ENCODE measurements at regions not wholly inside any gene's neighbourhood (a gene's known extent, or its start where the extent isn't known, plus 50 kb on each side); places are given as distances from the start of the nearest gene placed in this dataset.

DNA sequence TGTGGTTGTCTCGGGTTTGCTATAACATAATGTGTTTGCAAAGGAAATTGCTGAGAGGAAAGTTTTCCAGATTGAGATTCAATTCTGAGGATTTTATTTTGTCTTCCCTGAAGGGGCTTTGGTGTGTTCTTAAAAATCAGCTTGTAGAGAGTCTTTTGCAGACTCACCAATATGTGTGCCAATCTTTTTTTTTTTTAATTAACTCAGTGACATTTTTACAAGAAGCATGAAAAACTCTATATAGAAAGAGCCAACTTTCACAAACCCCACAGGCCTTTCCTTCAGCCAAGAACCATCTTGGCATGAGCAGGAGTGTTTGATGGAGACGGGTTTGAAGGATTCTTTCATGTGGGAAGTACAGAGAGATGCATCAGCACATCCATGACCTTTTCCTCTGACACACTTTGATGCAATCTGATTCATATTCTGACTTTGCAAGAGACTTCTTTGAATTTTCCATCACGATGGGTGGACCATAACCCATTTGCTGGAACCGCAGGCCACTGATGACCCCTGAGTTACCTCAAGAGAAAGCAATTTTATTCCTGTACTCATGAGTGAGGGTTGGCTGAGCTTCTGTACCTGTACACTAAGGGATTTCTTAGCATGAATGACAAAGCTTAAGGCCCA lies 892.6 kb downstream of the XPNPEP1 start:
- Histone ChIP-seq H3K27ac (ENCODE audit: low read depth) (no peak overlapping the region), H3K4me1 (ENCODE audit: insufficient read depth) (no peaks in the 10 kb centered on the region), H3K79me2 (replicated peaks; ENCODE audit: insufficient read depth) (no peaks in the 10 kb centered on the region), H3K27me3 (ENCODE audit: insufficient read depth) (no peaks in the 10 kb centered on the region), H3K9me2 (ENCODE audit: insufficient read depth) (peaks cover 4% of the 10 kb centered on the region; the same call in 1 of the 2 replicates), H3K4me2 (no peak overlapping the region), H3K4me3 (no peak overlapping the region), H3F3A (replicated peaks; ENCODE audit: low read depth) (no peaks in the 10 kb centered on the region), H3K36me3 (ENCODE audit: insufficient read depth) (no peaks in the 10 kb centered on the region), H2AFZ (no peak overlapping the region), H4K20me1 (replicated peaks; ENCODE audit: insufficient read depth) (no peaks in the 10 kb centered on the region)
- Mint-ChIP-seq H3K4me1 (no peaks in the 10 kb centered on the region), H3K4me3 (no peak overlapping the region), H3K9me3 (no peaks in the 10 kb centered on the region; the same call in 2 of the 3 replicates), H3K36me3 (ENCODE audit: low read depth) (no peaks in the 10 kb centered on the region), H3K27ac (no peak overlapping the region), H3K27me3 (ENCODE audit: insufficient read depth, low read depth, poor library complexity) (no peaks in the 10 kb centered on the region)
- DNase-seq (ENCODE audit: low spot score), result no peak
- TF ChIP-seq ZNF114 (CRISPR knock-in tag; IDR thresholded peaks at IDR 0.05), result no peak
- TF ChIP-seq JUNB (IDR thresholded peaks at IDR 0.05; ENCODE audit: unreplicated experiment), result no peak
- no peak for TF ChIP-seq NANOG (IDR thresholded peaks at IDR 0.05; ENCODE audit: borderline replicate concordance)
- no peak for ATAC-seq

DNA sequence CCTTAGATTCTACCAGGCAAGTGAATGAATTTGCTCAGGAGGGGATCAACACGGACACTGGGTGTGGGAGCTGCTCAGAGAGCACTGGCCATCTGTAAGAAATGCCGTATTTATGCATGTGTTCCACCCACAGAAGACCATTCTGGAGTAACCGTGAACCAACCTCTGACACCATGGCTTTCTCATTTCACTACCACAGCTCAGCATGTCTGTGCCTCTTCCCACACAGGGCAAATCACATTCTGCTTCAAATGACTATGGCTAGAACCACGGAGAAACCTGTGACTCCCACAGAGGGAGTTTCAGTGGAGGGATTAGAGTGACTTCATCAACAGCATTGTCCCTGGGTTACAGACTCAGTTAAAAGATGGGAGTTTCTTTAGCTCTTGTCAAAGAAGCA lies 893.4 kb downstream of the XPNPEP1 start:
- no peaks in the 10 kb centered on the region for H3K27me3 Mint-ChIP-seq (ENCODE audit: insufficient read depth, low read depth, poor library complexity)
- DNase-seq (ENCODE audit: low spot score), result no peak
- H2AFZ ChIP-seq, result no peak overlapping the region
- TF ChIP-seq REST (IDR thresholded peaks at IDR 0.05; ENCODE audit: unreplicated experiment) (no peak), EZH2phosphoT487 (IDR thresholded peaks at IDR 0.05; ENCODE audit: unreplicated experiment) (no peak), NANOG (IDR thresholded peaks at IDR 0.05; ENCODE audit: borderline replicate concordance) (no peak), CREB1 (CRISPR knock-in tag; IDR thresholded peaks at IDR 0.05; ENCODE audit: low read depth) (no peak), ZNF462 (CRISPR knock-in tag; IDR thresholded peaks at IDR 0.05) (no peak), POLR2AphosphoS5 (IDR thresholded peaks at IDR 0.05; ENCODE audit: low read depth) (no peak), EZH2 (IDR thresholded peaks at IDR 0.05; ENCODE audit: low read depth, unreplicated experiment) (no peak), JUNB (IDR thresholded peaks at IDR 0.05; ENCODE audit: unreplicated experiment) (no peak), ZNF331 (CRISPR knock-in tag; IDR thresholded peaks at IDR 0.05; ENCODE audit: low read depth) (no peak), STAT1 (IDR thresholded peaks at IDR 0.05; ENCODE audit: unreplicated experiment) (no peak)
- TF ChIP-seq, protein P1, sequence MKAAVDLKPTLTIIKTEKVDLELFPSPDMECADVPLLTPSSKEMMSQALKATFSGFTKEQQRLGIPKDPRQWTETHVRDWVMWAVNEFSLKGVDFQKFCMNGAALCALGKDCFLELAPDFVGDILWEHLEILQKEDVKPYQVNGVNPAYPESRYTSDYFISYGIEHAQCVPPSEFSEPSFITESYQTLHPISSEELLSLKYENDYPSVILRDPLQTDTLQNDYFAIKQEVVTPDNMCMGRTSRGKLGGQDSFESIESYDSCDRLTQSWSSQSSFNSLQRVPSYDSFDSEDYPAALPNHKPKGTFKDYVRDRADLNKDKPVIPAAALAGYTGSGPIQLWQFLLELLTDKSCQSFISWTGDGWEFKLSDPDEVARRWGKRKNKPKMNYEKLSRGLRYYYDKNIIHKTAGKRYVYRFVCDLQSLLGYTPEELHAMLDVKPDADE (IDR thresholded peaks at IDR 0.05), result no peak

More for the DNA sequence above, 893.4 kb downstream of the XPNPEP1 start:
- ATAC-seq, result no peak
- H3K4me1 ChIP-seq (ENCODE audit: insufficient read depth), result no peaks in the 10 kb centered on the region
- H3K27ac ChIP-seq (ENCODE audit: low read depth), result no peak overlapping the region
- H3K4me3 Mint-ChIP-seq, result no peak overlapping the region
- no peaks in the 10 kb centered on the region for H3K79me2 ChIP-seq (replicated peaks; ENCODE audit: insufficient read depth)
- no peaks in the 10 kb centered on the region for H3K27me3 ChIP-seq (ENCODE audit: insufficient read depth)
- no peak overlapping the region for H3K27ac Mint-ChIP-seq
- no peaks in the 10 kb centered on the region for H3K36me3 Mint-ChIP-seq (ENCODE audit: low read depth)
- H3K4me2 ChIP-seq, result no peak overlapping the region
- no peaks in the 10 kb centered on the region for H3F3A ChIP-seq (replicated peaks; ENCODE audit: low read depth)
- H4K20me1 ChIP-seq (replicated peaks; ENCODE audit: insufficient read depth), result no peaks in the 10 kb centered on the region
- H3K9me2 ChIP-seq (ENCODE audit: insufficient read depth), result peaks cover 4% of the 10 kb centered on the region; the same call in 1 of the 2 replicates
- no peaks in the 10 kb centered on the region for H3K4me1 Mint-ChIP-seq
- no peak overlapping the region for H3K4me3 ChIP-seq
- H3K36me3 ChIP-seq (ENCODE audit: insufficient read depth), result no peaks in the 10 kb centered on the region
- H3K9me3 Mint-ChIP-seq, result no peaks in the 10 kb centered on the region

Data from GM23338 (cell line).